CD4-positive, alpha-beta T cell treated with Interleukin-10 for 1 hour (primary cell): ENCODE measurements at regions not wholly inside any gene's neighbourhood (a gene's known extent, or its start where the extent isn't known, plus 50 kb on each side); places are given as distances from the start of the nearest gene placed in this dataset.

Experiments used
- DNase-seq: peaks from one replicate; pipeline ENCODE4 v3.0.0-alpha.2; 2020

DNA sequence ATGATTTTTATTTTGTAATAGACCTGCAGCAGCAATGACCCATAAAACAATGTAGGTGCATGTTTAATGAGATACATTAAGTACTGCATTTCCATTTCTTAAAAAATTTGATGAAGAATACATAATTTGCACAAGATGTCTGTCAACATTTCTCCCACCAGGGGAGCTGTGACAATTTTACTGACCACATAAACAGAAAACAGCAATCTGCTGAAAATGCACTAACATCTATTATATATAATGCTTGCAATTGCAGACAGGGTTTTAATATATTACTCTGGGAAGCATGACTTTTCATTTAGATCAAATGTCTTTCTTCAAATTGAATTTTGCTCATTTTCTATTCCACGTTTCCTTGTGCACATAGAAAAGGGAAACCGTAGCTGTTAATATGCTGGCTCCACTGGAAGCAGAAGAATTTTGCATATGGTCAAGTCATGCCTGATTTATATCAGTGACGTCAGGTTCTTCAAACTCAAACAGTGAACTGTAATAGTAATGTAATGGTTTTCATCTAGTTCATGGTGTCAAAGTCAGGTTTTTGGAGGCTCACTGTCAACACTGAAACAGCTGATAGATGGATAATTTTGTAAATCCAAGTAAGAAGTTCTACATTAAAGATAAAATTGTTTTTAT, 79.8 kb upstream of the IGF1R start:
- no peak for DNase-seq

DNA sequence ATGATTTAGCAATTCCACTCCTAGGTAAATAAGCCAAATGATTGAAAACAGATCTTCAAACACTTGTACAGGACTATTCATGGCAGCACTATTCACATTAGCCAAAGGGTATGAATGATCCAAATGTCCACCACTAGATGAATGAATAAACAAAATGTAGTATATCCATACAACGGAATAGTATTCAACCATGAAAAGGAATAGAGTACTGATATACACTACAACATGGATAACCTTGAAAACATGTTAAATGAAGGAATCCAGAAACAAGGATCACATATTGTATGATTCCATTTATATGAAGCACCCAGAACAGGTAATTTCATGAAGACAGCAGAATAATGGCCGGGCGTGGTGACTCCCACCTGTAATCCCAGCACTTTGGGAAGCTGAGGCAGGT, 78.2 kb upstream of the IGF1R start:
- DNase-seq = no peak

DNA sequence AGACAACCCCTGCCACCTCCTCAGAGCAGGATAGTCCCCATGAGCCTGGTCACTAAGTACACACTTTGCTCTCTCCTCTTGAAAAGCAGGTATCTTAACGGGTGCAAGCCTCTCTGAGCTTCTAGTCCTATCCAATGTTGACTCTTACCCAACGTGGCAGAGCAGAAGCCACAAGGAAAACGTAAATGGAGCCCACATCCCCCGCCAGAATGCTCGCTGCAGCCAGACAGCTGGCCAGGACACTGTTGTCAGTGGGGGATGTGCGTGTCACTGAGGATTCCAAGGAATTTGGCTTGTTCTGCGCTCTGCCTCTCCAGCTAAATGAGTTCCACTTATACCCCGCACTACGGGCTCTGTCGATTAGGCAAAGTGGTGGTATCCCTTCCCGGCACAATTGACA, 67.8 kb upstream of the IGF1R start:
- no peak for DNase-seq

DNA sequence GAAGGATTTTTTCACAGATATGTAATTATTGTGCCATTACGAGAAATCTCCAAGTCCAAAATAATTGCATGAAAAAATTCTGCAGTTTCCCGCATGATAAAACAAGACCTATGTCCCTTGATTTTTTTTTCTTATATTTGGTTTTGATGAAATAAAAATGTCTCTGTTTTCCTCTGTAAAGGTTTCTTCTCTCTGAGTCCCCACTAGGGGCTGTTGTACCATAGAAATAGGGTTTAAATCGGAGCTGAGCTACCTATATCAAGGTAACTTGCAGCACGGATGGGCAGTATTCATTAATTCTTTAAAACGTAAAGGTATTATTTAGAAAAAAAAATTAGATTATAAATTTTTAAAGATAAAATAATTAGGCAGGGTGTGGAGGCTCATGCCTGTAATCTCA, 66.6 kb upstream of the IGF1R start:
- peak; percentile 1 for DNase-seq

DNA sequence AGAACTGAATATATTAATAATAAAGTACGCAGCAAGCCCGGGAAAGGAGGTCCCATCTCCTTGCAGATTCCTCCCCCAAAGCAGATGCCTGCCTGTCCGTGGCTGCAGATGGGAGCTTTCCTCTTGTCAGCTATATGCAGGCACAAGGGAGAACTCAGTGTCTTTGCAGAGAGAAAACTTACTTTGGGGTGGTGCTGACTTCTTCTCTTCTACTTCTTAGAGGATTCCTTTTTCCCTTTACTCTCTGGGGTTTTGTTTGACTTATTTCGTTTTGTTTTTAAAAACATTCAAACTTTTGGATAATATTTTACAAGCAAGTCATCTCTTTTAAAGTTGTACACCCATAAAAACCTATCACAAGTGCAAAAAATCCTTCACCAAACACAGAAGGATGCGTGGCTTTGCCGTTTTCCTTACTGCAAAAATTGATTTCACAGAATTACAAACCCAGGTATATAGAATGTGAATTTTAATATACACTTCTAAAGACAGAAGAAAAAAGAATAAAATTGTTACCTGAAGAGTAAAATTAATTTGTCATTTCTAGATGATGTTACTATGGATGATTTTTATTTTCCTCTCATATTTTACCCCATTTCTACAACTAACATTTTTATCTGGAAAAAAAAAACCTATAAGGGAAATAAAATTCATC, 65.3 kb upstream of the IGF1R start:
- no peak for DNase-seq

DNA sequence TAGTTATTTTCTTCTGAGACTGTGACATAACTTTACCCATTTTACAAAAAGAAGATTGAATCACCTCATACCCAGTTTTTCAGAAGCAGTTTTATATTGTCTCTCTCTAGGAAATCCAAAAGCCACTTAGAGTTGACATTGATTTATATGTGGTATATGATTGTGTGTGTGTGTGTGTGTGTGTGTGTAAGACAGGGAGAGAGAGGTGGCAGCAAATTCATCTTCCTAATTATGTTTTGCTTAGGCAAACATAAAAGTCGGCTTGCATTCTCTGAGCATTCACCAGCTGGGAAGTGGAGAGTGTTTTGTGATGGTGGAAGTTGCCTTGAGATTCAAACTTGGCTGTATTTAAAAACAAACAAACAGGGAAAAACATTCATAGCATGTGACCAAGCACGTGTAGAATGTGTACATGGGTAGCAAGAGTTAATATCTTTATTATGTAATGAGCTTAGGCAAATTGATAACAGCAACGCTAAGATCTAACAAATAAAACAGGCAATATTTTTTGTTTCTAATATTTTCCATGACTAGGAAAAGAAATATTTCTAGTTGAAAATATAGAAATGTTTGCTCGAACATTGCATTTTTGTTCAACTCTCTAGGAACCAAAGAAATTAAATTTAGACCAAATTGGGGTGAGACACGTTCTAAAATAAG, 64.4 kb upstream of the IGF1R start:
- DNase-seq = no peak

DNA sequence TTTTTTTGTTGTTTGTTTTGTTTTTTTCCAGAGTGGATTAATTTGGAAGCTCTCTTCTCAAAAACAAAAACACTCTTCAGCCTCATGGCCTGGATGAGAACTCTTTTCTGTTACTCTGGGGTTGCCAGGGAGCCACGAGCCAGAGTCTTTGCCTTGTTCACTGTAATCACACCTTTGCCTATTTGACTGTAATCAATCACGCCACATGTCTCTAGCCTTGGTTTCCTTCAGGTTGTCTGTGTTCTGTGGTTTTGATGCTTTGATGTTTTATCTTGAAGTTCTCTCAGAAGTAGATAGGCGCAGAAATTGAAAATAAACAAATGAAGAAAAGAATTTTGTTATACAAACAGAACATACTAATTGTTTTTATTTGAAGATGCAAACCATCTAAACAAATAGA, 62.3 kb upstream of the IGF1R start:
- no peak for DNase-seq

DNA sequence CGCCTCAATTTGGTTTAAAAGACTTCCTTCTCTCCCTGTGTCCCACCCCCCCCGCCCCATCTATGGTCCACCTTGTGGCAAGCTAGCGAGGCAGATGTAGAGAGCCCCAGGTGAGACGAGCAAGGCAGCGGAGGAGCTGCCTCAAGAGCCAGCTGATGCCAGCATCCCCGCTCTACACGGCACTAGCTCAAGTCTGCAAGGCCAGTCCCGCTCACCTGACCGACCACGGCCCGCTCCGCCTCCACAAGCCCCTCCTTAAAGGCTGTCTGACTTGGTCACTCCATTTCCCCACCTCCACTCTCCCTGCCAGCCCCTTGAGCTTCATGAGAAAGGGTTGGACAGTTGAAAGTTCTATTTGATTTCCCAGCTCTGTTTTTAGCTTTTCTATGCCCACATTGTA, 56.2 kb upstream of the IGF1R start:
- DNase-seq = no peak

DNA sequence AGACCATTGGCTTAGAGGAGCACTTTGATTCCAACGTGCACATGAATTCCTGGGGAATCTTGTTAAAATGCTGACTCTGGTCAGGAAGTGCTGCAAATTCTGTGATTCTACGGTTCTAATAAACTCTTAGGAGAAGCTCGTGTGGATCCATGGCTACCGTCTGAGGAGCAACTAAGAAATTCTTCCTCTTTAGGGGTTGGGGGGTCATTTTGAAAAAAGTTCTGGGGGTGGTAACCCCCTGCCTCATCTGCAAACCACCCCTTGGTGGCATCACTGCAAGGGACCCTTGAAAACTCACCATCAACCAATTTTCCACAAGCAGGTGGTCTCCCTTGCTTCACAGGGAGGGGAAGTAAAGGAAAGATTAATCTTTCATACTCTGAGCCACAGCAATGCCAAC, 52.2 kb upstream of the IGF1R start:
- DNase-seq = no peak

DNA sequence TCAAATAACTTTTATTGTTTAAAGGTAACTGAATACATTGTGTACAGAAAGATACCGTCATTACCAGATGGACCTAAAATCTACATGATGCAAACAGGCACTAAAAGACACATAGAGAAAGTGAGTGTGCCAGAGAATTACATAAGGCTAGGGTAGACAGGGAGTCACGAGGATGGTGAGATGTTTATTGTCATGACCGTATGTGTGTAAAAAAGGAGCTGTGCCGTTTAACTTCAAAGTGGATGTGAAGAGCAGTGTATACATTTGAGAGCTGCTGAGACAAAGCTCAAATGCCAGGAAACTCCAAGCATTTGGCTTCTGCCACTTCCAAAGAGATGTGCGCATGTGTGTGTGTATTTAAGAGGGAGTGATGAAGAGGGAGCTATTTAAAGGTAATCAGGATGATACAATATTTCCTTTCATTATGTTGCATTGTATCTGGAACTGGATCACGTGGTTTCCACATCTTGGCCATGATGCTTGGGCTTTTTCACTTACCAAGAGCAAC, 51.4 kb upstream of the IGF1R start:
- DNase-seq = no peak

DNA sequence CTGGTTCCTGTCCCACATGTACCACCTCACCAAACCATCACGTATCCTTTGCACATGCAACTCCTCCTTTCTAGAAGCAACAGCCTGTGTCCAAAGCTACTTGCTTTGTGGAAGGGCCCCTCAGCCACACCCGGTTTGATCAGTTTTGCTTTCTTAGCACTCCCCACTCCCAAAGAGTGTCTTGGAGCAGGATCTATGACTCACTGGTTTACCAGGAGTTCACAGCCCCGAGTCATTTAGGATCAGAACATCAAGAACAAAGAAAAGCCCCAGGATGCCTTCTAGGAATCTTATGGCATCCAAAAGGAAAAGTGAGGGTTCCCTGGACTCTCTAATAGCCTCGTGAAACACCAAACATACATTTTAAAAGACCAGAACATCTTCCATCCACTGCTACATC, 50.7 kb upstream of the IGF1R start:
- no peak for DNase-seq
